Peyer's patch (tissue), 4 donors: ENCODE measurements at regions not wholly inside any gene's neighbourhood (a gene's known extent, or its start where the extent isn't known, plus 50 kb on each side); places are given as distances from the start of the nearest gene placed in this dataset.
A peak's percentile ranks its signal among the peaks of the same experiment; 100 is the strongest.

Experiments
- DNase-seq, 3 donors: peaks; one replicate each; pipeline ENCODE4 v3.0.0-alpha.2; 2017 to 2019
- H3K27ac ChIP-seq, 4 donors: fragments of 200-600 bp; sonication (generic); one replicate each; pipeline ENCODE4 v1.5.1; 2016 to 2019
- H3K27me3 ChIP-seq, 2 donors: fragments of 200-600 bp; sonication (generic); one replicate each; pipeline ENCODE4 v1.5.1; 2019
- H3K36me3 ChIP-seq, 3 donors: fragments of 200-600 bp; sonication (generic); one replicate each; pipeline ENCODE4 v1.5.1; 2016 to 2019
- H3K4me1 ChIP-seq, 4 donors: fragments of 200-600 bp; sonication (generic); one replicate each; pipeline ENCODE4 v1.5.1; 2016 to 2019
- H3K4me3 ChIP-seq, 4 donors: fragments of 200-600 bp; sonication (generic); 1 replicate in 3 of 4; 2 replicates in 1 of 4; pipeline ENCODE4 v1.5.1; 2016 to 2019; ENCODE audit warnings: mild to moderate bottlenecking in 1 of 4
- H3K9me3 ChIP-seq, 4 donors: fragments of 200-600 bp; sonication (generic); one replicate each; pipeline ENCODE4 v1.5.1; 2016 to 2019; ENCODE audit warnings: mild to moderate bottlenecking in 1 of 4
- CTCF ChIP-seq, 6 experiments: fragments of 450-650 bp in 4 of 6; fragments of 200-600 bp in 2 of 6; sonication (generic) in 1 of 6; IDR thresholded peaks; one replicate each; pipeline ENCODE4 v1.5.1; 2017 to 2019; ENCODE audit warnings: antibody characterized with exemption in 6 of 6, mild to moderate bottlenecking in 3 of 6, moderate library complexity in 1 of 6
- POLR2A ChIP-seq, 2 donors: fragments of 450-650 bp; IDR thresholded peaks; one replicate each; pipeline ENCODE4 v1.5.1; 2017; ENCODE audit warnings: antibody characterized with exemption in 2 of 2, mild to moderate bottlenecking in 2 of 2, moderate library complexity in 2 of 2

DNA sequence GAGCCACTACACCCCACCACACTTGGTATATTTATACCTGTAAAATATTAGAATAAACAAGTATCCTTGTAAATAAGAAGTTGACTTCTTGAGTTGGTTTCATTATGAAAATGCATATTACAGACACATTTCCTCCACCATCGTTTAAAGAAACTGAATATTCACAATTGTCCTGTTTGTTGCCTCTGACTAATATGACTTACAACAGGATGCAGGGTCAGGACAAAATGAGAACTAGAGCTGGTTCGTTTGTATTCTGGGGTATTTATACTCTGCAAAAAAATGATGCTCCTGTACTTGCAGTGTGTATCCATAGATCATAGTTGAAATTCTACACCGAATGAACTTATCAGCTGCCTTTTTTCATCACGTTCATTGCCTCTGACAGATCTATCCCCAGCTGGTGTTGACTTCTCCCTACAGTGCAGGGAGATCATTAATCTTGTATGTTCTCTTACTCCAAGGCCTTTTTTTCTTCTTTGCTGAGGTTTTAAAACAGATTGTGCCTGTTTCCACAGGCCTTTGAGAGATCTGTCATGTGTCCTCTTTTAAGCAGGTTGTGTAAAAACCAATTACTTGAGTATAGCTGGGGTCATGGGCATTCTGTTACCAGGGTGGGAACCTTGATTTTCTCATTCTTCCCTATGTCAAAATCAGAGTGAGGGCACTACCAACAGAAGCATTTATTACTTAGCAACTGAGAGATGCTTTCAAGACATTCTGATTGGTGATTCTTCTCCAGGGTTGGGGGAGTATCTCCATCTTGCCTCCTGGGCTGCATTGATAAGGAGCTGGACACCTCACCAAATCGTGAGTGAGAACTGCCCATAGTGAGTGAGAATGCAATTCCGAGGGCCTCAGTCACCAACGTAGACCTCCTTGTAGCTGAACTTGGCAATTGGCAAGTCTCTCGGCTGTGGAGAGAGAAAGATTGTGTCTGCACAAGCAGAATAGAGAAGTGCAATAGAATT lies 78.8 kb upstream of the CD83 start:
- DNase-seq, result no peak
- no peak overlapping the region for H3K27ac ChIP-seq
- H3K36me3 ChIP-seq, result no peaks in the 10 kb centered on the region
- no peak overlapping the region for H3K4me3 ChIP-seq
- H3K9me3 ChIP-seq, result no peaks in the 10 kb centered on the region
- H3K27me3 ChIP-seq, result no peaks in the 10 kb centered on the region
- no peaks in the 10 kb centered on the region for H3K4me1 ChIP-seq
- TF ChIP-seq POLR2A (IDR thresholded peaks at IDR 0.05), result no peak
- TF ChIP-seq CTCF (IDR thresholded peaks at IDR 0.05), result no peak

DNA sequence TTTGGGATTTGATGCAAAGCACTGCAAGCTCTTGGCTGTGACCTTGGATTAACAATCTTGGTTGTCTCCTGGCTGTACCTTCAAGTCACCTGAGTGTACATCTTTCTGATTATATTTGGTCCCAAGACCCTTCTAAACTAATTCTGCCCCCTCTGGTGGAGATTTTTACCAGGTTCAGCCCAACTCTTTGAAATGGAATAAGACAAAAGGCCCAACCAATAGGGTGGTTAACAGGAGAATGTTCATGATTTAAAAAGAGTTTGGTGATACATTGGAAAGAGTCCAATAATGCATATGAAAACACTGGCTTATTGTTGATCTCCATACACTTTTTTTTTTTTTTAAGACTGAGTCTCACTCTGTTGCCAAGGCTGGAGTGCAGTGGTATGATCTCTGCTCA lies 77.5 kb upstream of the CD83 start:
- no peak for DNase-seq
- no peak overlapping the region for H3K4me3 ChIP-seq
- no peaks in the 10 kb centered on the region for H3K9me3 ChIP-seq
- no peaks in the 10 kb centered on the region for H3K27me3 ChIP-seq
- H3K4me1 ChIP-seq, result no peaks in the 10 kb centered on the region
- H3K27ac ChIP-seq, result no peak overlapping the region
- no peak for TF ChIP-seq CTCF (IDR thresholded peaks at IDR 0.05)
- TF ChIP-seq POLR2A (IDR thresholded peaks at IDR 0.05), result no peak
- no peaks in the 10 kb centered on the region for H3K36me3 ChIP-seq

GRCh38 chr6:14046476-14047068 lies 71.0 kb upstream of the CD83 start:
- no peaks in the 10 kb centered on the region for H3K9me3 ChIP-seq
- TF ChIP-seq CTCF (IDR thresholded peaks at IDR 0.05) (peak in 4 of 6 experiments; percentile 60 to 62 (median 62)), POLR2A (IDR thresholded peaks at IDR 0.05) (no peak)
- H3K27ac ChIP-seq, result no peak overlapping the region
- H3K4me1 ChIP-seq, result no peaks in the 10 kb centered on the region
- no peak overlapping the region for H3K4me3 ChIP-seq
- H3K27me3 ChIP-seq, result no peaks in the 10 kb centered on the region
- no peaks in the 10 kb centered on the region for H3K36me3 ChIP-seq
- DNase-seq, result peak in 2 of 3 donors; percentile 42 to 74

- H3K4me1 ChIP-seq, result no peaks in the 10 kb centered on the region
- no peaks in the 10 kb centered on the region for H3K9me3 ChIP-seq
- H3K27me3 ChIP-seq, result no peaks in the 10 kb centered on the region
- H3K4me3 ChIP-seq, result no peak overlapping the region
- no peaks in the 10 kb centered on the region for H3K36me3 ChIP-seq
- no peak for DNase-seq
- no peak overlapping the region for H3K27ac ChIP-seq
- TF ChIP-seq POLR2A (IDR thresholded peaks at IDR 0.05) (no peak), CTCF (IDR thresholded peaks at IDR 0.05) (no peak)
Measured at GRCh38 chr6:14047151-14047740, 70.3 kb upstream of the CD83 start.

DNA sequence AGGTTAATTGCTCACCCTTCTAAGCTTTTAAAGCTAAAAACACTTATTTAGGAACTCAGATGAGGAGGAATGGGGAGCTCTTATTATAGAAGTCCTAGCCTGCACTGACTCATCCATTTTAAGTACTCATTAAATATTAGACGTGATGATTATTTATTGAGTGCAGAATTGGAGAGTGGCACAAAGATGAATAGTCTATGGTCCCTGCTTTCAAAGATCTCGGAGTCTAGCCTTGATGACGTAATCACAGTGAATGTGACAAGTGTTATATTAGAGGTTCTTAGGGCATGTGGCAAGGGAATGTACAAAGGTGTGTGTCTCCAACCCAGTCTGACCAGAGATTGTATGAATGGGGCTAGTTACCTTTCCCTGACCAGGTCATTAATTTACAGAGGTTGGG lies 68.7 kb upstream of the CD83 start:
- TF ChIP-seq POLR2A (IDR thresholded peaks at IDR 0.05) (no peak), CTCF (IDR thresholded peaks at IDR 0.05) (no peak)
- DNase-seq, result no peak

More for the DNA sequence above, 68.7 kb upstream of the CD83 start:
- no peaks in the 10 kb centered on the region for H3K36me3 ChIP-seq
- H3K27me3 ChIP-seq, result no peaks in the 10 kb centered on the region
- H3K4me3 ChIP-seq, result no peak overlapping the region
- no peaks in the 10 kb centered on the region for H3K9me3 ChIP-seq
- H3K27ac ChIP-seq, result no peak overlapping the region
- H3K4me1 ChIP-seq, result no peaks in the 10 kb centered on the region
